ENCODE measurements at regions not wholly inside any gene's neighbourhood (a gene's known extent, or its start where the extent isn't known, plus 50 kb on each side); places are given as distances from the start of the nearest gene placed in this dataset.
"Not testable (repeated sequence)": the region's sequence is repeated elsewhere in the genome, so short reads cannot be mapped to it uniquely, and the experiment has no call there.

- no peaks in the 10 kb centered on the region for H3K36me3 ChIP-seq
- 29 to 67% methylated on average over 1 to 7 of the region's 7 CpGs for WGBS, 2 donors (ENCODE audit: low coverage in 1 of 2)
- ATAC-seq = no peak
- no peak for TF ChIP-seq EP300 (IDR thresholded peaks at IDR 0.05)
- TF ChIP-seq, protein P1, sequence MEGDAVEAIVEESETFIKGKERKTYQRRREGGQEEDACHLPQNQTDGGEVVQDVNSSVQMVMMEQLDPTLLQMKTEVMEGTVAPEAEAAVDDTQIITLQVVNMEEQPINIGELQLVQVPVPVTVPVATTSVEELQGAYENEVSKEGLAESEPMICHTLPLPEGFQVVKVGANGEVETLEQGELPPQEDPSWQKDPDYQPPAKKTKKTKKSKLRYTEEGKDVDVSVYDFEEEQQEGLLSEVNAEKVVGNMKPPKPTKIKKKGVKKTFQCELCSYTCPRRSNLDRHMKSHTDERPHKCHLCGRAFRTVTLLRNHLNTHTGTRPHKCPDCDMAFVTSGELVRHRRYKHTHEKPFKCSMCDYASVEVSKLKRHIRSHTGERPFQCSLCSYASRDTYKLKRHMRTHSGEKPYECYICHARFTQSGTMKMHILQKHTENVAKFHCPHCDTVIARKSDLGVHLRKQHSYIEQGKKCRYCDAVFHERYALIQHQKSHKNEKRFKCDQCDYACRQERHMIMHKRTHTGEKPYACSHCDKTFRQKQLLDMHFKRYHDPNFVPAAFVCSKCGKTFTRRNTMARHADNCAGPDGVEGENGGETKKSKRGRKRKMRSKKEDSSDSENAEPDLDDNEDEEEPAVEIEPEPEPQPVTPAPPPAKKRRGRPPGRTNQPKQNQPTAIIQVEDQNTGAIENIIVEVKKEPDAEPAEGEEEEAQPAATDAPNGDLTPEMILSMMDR (IDR thresholded peaks at IDR 0.05) = no peak
- TF ChIP-seq POLR2A (IDR thresholded peaks at IDR 0.05) = no peak
- TF ChIP-seq POLR2AphosphoS5 (IDR thresholded peaks at IDR 0.05) = no peak
- H3K4me1 ChIP-seq = no peaks in the 10 kb centered on the region
- H3K4me3 ChIP-seq = no peak overlapping the region
- no peaks in the 10 kb centered on the region for H3K27me3 ChIP-seq
- no peaks in the 10 kb centered on the region for H3K9me3 ChIP-seq
- no peak overlapping the region for H3K27ac ChIP-seq
These were observed 112.0 kb upstream of the TEKT4 start for GRCh38 chr2:94759211-94759610.

GRCh38 chr2:94762600-94762999, 108.6 kb upstream of the TEKT4 start:
- H3K4me3 ChIP-seq = no peak overlapping the region
- no peaks in the 10 kb centered on the region for H3K9me3 ChIP-seq
- no peaks in the 10 kb centered on the region for H3K36me3 ChIP-seq
- no peaks in the 10 kb centered on the region for H3K27me3 ChIP-seq
- no peaks in the 10 kb centered on the region for H3K4me1 ChIP-seq
- TF ChIP-seq, protein P1 (IDR thresholded peaks at IDR 0.05) = no peak
- TF ChIP-seq EP300 (IDR thresholded peaks at IDR 0.05) = no peak
- TF ChIP-seq POLR2A (IDR thresholded peaks at IDR 0.05) = no peak
- TF ChIP-seq POLR2AphosphoS5 (IDR thresholded peaks at IDR 0.05) = no peak
- no peak for ATAC-seq
- 75% methylated on average over 1 of the region's 5 CpGs; no CpG with 5 or more reads in 1 of the 2 donors for WGBS, 2 donors (ENCODE audit: low coverage in 1 of 2)
- H3K27ac ChIP-seq = no peak overlapping the region

DNA sequence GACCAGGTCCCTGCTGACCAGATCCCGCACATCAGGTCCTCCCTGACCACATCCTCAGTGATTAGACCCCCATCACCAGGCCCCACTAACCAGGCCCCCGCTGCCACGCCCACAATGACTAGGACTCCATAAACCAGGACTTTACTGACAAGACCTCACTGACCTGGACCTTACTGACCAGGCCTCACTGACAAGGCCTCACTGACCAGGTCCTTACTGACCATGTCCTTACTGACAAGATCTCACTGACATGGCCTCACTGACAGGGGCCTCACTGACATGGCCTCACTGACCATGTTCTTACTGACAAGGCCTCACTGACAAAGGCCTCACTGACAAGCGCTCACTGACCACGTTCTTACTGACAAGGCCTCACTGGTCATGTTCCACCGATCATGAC, 107.9 kb upstream of the TEKT4 start:
- Histone ChIP-seq H3K27ac (no peak overlapping the region), H3K36me3 (no peaks in the 10 kb centered on the region), H3K9me3 (no peaks in the 10 kb centered on the region), H3K27me3 (no peaks in the 10 kb centered on the region), H3K4me3 (no peak overlapping the region), H3K4me1 (no peaks in the 10 kb centered on the region)
- no peak for ATAC-seq
- TF ChIP-seq POLR2A (IDR thresholded peaks at IDR 0.05) (no peak), POLR2AphosphoS5 (IDR thresholded peaks at IDR 0.05) (no peak), EP300 (IDR thresholded peaks at IDR 0.05) (no peak)
- TF ChIP-seq, protein P1 (IDR thresholded peaks at IDR 0.05) = no peak
- 57 to 96% methylated on average over 1 to 3 of the region's 6 CpGs for WGBS, 2 donors (ENCODE audit: low coverage in 1 of 2)

GRCh38 chr2:94764331-94764730, 106.9 kb upstream of the TEKT4 start:
- not testable (repeated sequence) for H3K27me3 ChIP-seq, H3K9me3 ChIP-seq, H3K36me3 ChIP-seq, H3K4me1 ChIP-seq, H3K4me3 ChIP-seq, H3K27ac ChIP-seq, ATAC-seq
- 80 to 92% methylated on average over 1 to 2 of the region's 3 CpGs for WGBS, 2 donors (ENCODE audit: low coverage in 1 of 2)

GRCh38 chr2:94767336-94767735, 103.9 kb upstream of the TEKT4 start:
- H3K4me3 ChIP-seq = no peak overlapping the region
- no peaks in the 10 kb centered on the region for H3K9me3 ChIP-seq
- H3K4me1 ChIP-seq = no peaks in the 10 kb centered on the region
- ATAC-seq = no peak
- TF ChIP-seq EP300 (IDR thresholded peaks at IDR 0.05) (no peak), POLR2A (IDR thresholded peaks at IDR 0.05) (no peak), POLR2AphosphoS5 (IDR thresholded peaks at IDR 0.05) (no peak)
- TF ChIP-seq, protein P1 (IDR thresholded peaks at IDR 0.05) = no peak
- 72 to 92% methylated on average over 2 of the region's 3 CpGs for WGBS, 2 donors (ENCODE audit: low coverage in 1 of 2)
- no peaks in the 10 kb centered on the region for H3K36me3 ChIP-seq
- H3K27ac ChIP-seq = no peak overlapping the region
- no peaks in the 10 kb centered on the region for H3K27me3 ChIP-seq

All from gastroesophageal sphincter (tissue), 4 donors.